CD4-positive, alpha-beta memory T cell (primary cell): ENCODE measurements at regions not wholly inside any gene's neighbourhood (a gene's known extent, or its start where the extent isn't known, plus 50 kb on each side); places are given as distances from the start of the nearest gene placed in this dataset.
"Not testable (repeated sequence)": the region's sequence is repeated elsewhere in the genome, so short reads cannot be mapped to it uniquely, and the experiment has no call there.

Source experiments
- CTCF ChIA-PET: fragments of 350-600 bp; sonication (Branson Sonifier 250); formaldehyde crosslinking; loops from one replicate; lab custom pipeline; 2021; ENCODE audit warnings: inconsistent platforms; ENCODE audit not compliant: partially characterized antibody; lab: Charles Lee
- POLR2A ChIA-PET: fragments of 350-600 bp; sonication (Branson Sonifier 250); formaldehyde crosslinking; loops from one replicate; lab custom pipeline; 2021; ENCODE audit not compliant: partially characterized antibody; lab: Charles Lee
- DNase-seq, 5 donors: peaks; one replicate each; pipeline versions ENCODE4 v3.0.0 to v3.0.0-alpha.2; 2020 to 2022; ENCODE audit warnings: mixed read lengths in 1 of 5
- H3K27ac ChIP-seq: one replicate; pipeline ENCODE4 v1.7.0; 2013; ENCODE audit warnings: low read depth, low read length
- H3K27me3 ChIP-seq: 2 replicates; pipeline ENCODE4 v1.7.0; 2013; ENCODE audit warnings: mild to moderate bottlenecking, low read length, moderate library complexity; ENCODE audit not compliant: insufficient read depth
- H3K36me3 ChIP-seq: 2 replicates; pipeline ENCODE4 v1.7.0; 2013; ENCODE audit warnings: mild to moderate bottlenecking, low read length, moderate library complexity; ENCODE audit not compliant: insufficient read depth
- H3K4me1 ChIP-seq: 2 replicates; pipeline ENCODE4 v1.7.0; 2013; ENCODE audit warnings: mild to moderate bottlenecking, low read length, moderate library complexity; ENCODE audit not compliant: insufficient read depth
- H3K4me3 ChIP-seq, 2 donors: one replicate each; pipeline ENCODE4 v1.7.0; 2013; ENCODE audit warnings: low read length in 2 of 2, mild to moderate bottlenecking in 1 of 2
- H3K9me3 ChIP-seq, 2 donors: one replicate each; pipeline ENCODE4 v1.7.0; 2013; ENCODE audit warnings: low read length in 2 of 2, control low read depth in 1 of 2; ENCODE audit not compliant: control insufficient read depth in 1 of 2
- H3K27ac Mint-ChIP-seq, 7 donors: one replicate each; pipeline ENCODE4 v1.8.0; 2020 to 2021; ENCODE audit warnings: mixed read lengths in 7 of 7, mild to moderate bottlenecking in 6 of 7, inconsistent platforms in 3 of 7, moderate library complexity in 3 of 7
- H3K27me3 Mint-ChIP-seq, 2 donors: one replicate each; pipeline ENCODE4 v1.8.0; 2020 to 2021; ENCODE audit warnings: mixed read lengths in 2 of 2
- H3K36me3 Mint-ChIP-seq, 2 donors: one replicate each; pipeline ENCODE4 v1.8.0; 2020 to 2021; ENCODE audit warnings: mixed read lengths in 2 of 2, inconsistent platforms in 1 of 2, mild to moderate bottlenecking in 1 of 2
- H3K4me1 Mint-ChIP-seq, 4 donors: one replicate each; pipeline ENCODE4 v1.8.0; 2020 to 2021; ENCODE audit warnings: mixed read lengths in 4 of 4, mild to moderate bottlenecking in 1 of 4
- H3K4me3 Mint-ChIP-seq, 8 donors: one replicate each; pipeline ENCODE4 v1.8.0; 2020 to 2021; ENCODE audit warnings: mixed read lengths in 8 of 8, mild to moderate bottlenecking in 7 of 8, moderate library complexity in 6 of 8, inconsistent platforms in 3 of 8
- H3K9me3 Mint-ChIP-seq, 8 donors: one replicate each; pipeline ENCODE4 v1.8.0; 2020 to 2021; ENCODE audit warnings: mixed read lengths in 8 of 8, mild to moderate bottlenecking in 5 of 8, inconsistent platforms in 3 of 8, moderate library complexity in 1 of 8
- intact Hi-C: fragments of 100-400 bp; cut with micrococcal nuclease; formaldehyde crosslinking; loops from one replicate; pipeline ENCODE4 v1.15.1; 2023

GRCh38 chr12:46064548-46064947 is 74.2 kb upstream of the SCAF11 start:
- CTCF ChIA-PET, result no interaction called here
- H3K4me1 Mint-ChIP-seq, result peaks cover 0 to 4% (median 0%) of the 10 kb centered on the region in 4 donors
- no peak overlapping the region for H3K4me3 Mint-ChIP-seq

DNA sequence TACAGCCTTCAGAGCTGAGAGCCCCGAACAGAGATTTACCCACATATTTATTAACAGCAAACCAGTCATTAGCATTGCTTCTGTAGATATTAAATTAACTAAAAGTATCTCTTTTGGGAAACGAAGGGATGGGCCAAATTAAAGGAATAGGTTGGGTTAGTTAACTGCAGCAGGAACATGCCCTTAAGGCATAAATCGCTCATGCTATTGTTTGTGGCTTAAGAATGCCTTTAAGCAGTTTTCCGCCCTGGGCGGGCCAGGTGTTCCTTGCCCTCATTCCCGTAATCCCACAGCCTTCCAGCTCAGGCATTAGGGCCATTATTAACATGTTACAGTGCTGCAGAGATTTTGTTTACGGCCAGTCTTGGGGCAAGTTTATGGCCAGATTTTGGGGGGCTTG is 68.3 kb upstream of the SCAF11 start:
- H3K4me3 ChIP-seq, intact Hi-C loops, H3K36me3 ChIP-seq, H3K4me3 Mint-ChIP-seq, H3K36me3 Mint-ChIP-seq, H3K4me1 Mint-ChIP-seq, POLR2A ChIA-PET, H3K27me3 Mint-ChIP-seq, DNase-seq, H3K4me1 ChIP-seq, CTCF ChIA-PET, H3K9me3 ChIP-seq, H3K27ac ChIP-seq, H3K27ac Mint-ChIP-seq, H3K27me3 ChIP-seq: not testable (repeated sequence)
- H3K9me3 Mint-ChIP-seq, result peaks cover 0 to 31% (median 23%) of the 10 kb centered on the region in 8 donors

More at GRCh38 chr12:46064548-46064947, 74.2 kb upstream of the SCAF11 start:
- Histone ChIP-seq H3K4me3 (no peak overlapping the region), H3K4me1 (no peaks in the 10 kb centered on the region), H3K36me3 (no peaks in the 10 kb centered on the region), H3K27me3 (no peaks in the 10 kb centered on the region), H3K9me3 (no peaks in the 10 kb centered on the region), H3K27ac (no peak overlapping the region)
- H3K27ac Mint-ChIP-seq, result no peak overlapping the region
- peaks cover 0 to 3% (median 1%) of the 10 kb centered on the region in 8 donors for H3K9me3 Mint-ChIP-seq
- intact Hi-C loops, result no loop called here
- no peaks in the 10 kb centered on the region for H3K36me3 Mint-ChIP-seq
- POLR2A ChIA-PET, result no interaction called here
- peaks cover 1 to 7% of the 10 kb centered on the region in 2 donors for H3K27me3 Mint-ChIP-seq
- DNase-seq, result no peak

GRCh38 chr12:46050805-46051204 is 60.4 kb upstream of the SCAF11 start:
- H3K4me1 ChIP-seq, result no peaks in the 10 kb centered on the region
- Mint-ChIP-seq H3K4me3 (no peak overlapping the region), H3K27me3 (peaks cover 15 to 18% of the 10 kb centered on the region in 2 donors), H3K36me3 (peaks cover 0 to 5% of the 10 kb centered on the region in 2 donors), H3K4me1 (no peaks in the 10 kb centered on the region), H3K27ac (no peak overlapping the region), H3K9me3 (peaks cover 6 to 67% (median 48%) of the 10 kb centered on the region in 8 donors)
- ChIA-PET CTCF (interaction anchor here (1.7 kb wide), 1 partner anchor 23 kb away, joined by 5 read pairs; no protein-coding TSS in a partner anchor), POLR2A (no interaction called here)
- peaks cover 0 to 6% of the 10 kb centered on the region in 2 donors for H3K9me3 ChIP-seq
- H3K27me3 ChIP-seq, result no peaks in the 10 kb centered on the region
- intact Hi-C loops, result no loop called here
- no peak overlapping the region for H3K4me3 ChIP-seq
- no peak overlapping the region for H3K27ac ChIP-seq
- DNase-seq, result no peak
- H3K36me3 ChIP-seq, result no peaks in the 10 kb centered on the region

DNA sequence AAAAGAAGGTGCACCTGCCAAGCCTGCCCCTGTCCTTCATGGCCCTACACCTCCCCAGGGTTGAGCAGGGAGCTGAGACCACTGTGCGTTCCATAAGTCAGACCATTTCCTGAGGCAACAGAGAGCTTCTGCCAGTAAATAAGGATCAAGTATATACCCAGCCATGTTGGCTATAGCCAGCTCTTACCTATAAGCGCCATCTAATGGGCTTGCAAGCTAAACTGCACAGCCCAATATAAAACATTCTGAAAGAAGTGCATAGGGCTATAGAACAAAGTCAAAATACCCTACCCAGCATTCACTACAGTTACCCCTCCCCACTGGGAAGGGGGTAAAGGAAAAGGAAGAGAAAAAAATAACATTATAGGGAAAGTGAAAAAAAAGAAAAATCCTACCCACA is 59.3 kb upstream of the SCAF11 start:
- Mint-ChIP-seq H3K4me1 (no peaks in the 10 kb centered on the region), H3K9me3 (peaks cover 6 to 65% (median 48%) of the 10 kb centered on the region in 8 donors), H3K27ac (no peak overlapping the region), H3K4me3 (no peak overlapping the region), H3K36me3 (peaks cover 0 to 5% of the 10 kb centered on the region in 2 donors), H3K27me3 (peaks cover 14 to 21% of the 10 kb centered on the region in 2 donors)
- intact Hi-C loops, result no loop called here
- H3K4me3 ChIP-seq, result no peak overlapping the region
- ChIA-PET CTCF (interaction anchor here (1.7 kb wide), 1 partner anchor 24 kb away, joined by 5 read pairs; no protein-coding TSS in a partner anchor), POLR2A (no interaction called here)
- no peaks in the 10 kb centered on the region for H3K4me1 ChIP-seq
- no peak overlapping the region for H3K27ac ChIP-seq
- no peak for DNase-seq
- H3K36me3 ChIP-seq, result no peaks in the 10 kb centered on the region
- no peaks in the 10 kb centered on the region for H3K27me3 ChIP-seq
- H3K9me3 ChIP-seq, result peaks cover 0 to 6% of the 10 kb centered on the region in 2 donors

DNA sequence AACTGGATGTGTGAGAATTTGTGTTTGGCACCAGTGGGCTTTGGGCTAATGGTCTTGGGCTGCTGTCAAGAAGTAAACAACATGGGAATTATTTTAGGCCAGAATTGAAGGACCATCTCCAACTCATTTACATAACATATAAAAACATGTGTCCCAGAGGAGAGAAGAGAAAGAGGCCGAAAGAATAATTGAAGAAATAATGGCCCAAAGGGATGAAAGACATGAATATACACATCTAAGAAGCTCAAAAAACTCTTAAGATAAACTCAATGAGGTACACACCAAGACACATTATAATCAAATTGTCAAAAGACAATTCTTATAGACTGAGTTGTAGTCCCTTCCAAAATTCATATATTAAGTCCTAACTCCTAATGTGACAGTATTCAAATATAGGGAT is 56.1 kb upstream of the SCAF11 start:
- H3K9me3 ChIP-seq, result peaks cover 0 to 6% of the 10 kb centered on the region in 2 donors
- peaks cover under 1 to 53% (median 41%) of the 10 kb centered on the region in 8 donors for H3K9me3 Mint-ChIP-seq
- POLR2A ChIA-PET, result no interaction called here
- no peak overlapping the region for H3K27ac ChIP-seq
- H3K27ac Mint-ChIP-seq, result no peak overlapping the region
- no peak for DNase-seq
- no peaks in the 10 kb centered on the region for H3K4me1 ChIP-seq
- H3K4me3 Mint-ChIP-seq, result no peak overlapping the region
- CTCF ChIA-PET, result no interaction called here
- H3K27me3 Mint-ChIP-seq, result peaks cover 11 to 14% of the 10 kb centered on the region in 2 donors
- peaks cover 0 to 5% of the 10 kb centered on the region in 2 donors for H3K36me3 Mint-ChIP-seq
- no peaks in the 10 kb centered on the region for H3K27me3 ChIP-seq
- H3K36me3 ChIP-seq, result no peaks in the 10 kb centered on the region
- no peak overlapping the region for H3K4me3 ChIP-seq
- H3K4me1 Mint-ChIP-seq, result no peaks in the 10 kb centered on the region
- intact Hi-C loops, result no loop called here

GRCh38 chr12:46043972-46044520 is 53.7 kb upstream of the SCAF11 start:
- Histone ChIP-seq H3K9me3 (peaks cover 0 to 1% of the 10 kb centered on the region in 2 donors), H3K27me3 (no peaks in the 10 kb centered on the region), H3K27ac (no peak overlapping the region), H3K4me1 (no peaks in the 10 kb centered on the region), H3K36me3 (no peaks in the 10 kb centered on the region), H3K4me3 (no peak overlapping the region)
- no peaks in the 10 kb centered on the region for H3K4me1 Mint-ChIP-seq
- H3K27me3 Mint-ChIP-seq, result peaks cover 6 to 20% of the 10 kb centered on the region in 2 donors
- no peak overlapping the region for H3K4me3 Mint-ChIP-seq
- DNase-seq, result no peak
- H3K27ac Mint-ChIP-seq, result no peak overlapping the region
- peaks cover 0 to 41% (median 33%) of the 10 kb centered on the region in 8 donors for H3K9me3 Mint-ChIP-seq
- intact Hi-C loops, result no loop called here
- ChIA-PET CTCF (interaction anchor here (1.8 kb wide), 1 partner anchor 26 kb away, joined by 4 read pairs; no protein-coding TSS in a partner anchor), POLR2A (no interaction called here)
- peaks cover 0 to 1% of the 10 kb centered on the region in 2 donors for H3K36me3 Mint-ChIP-seq
